Ascending aorta (tissue), 2 donors: ENCODE measurements at regions not wholly inside any gene's neighbourhood (a gene's known extent, or its start where the extent isn't known, plus 50 kb on each side); places are given as distances from the start of the nearest gene placed in this dataset.

Experiments used
- DNase-seq, 2 donors: peaks; one replicate each; pipeline ENCODE4 v3.0.0-alpha.2; 2019; ENCODE audit warnings: low spot score in 2 of 2
- H3K27ac ChIP-seq, 2 donors: fragments of 200-600 bp; sonication (generic); one replicate each; pipeline ENCODE4 v1.5.1; 2016 to 2017; ENCODE audit warnings: mild to moderate bottlenecking in 1 of 2
- H3K27me3 ChIP-seq: fragments of 200-600 bp; sonication (generic); one replicate; pipeline ENCODE4 v1.5.1; 2017
- H3K36me3 ChIP-seq, 2 donors: fragments of 200-600 bp; sonication (generic); one replicate each; pipeline ENCODE4 v1.5.1; 2016
- H3K4me1 ChIP-seq, 2 donors: fragments of 200-600 bp; sonication (generic); one replicate each; pipeline ENCODE4 v1.5.1; 2016 to 2017; ENCODE audit warnings: mild to moderate bottlenecking in 1 of 2
- H3K4me3 ChIP-seq, 2 donors: fragments of 200-600 bp; sonication (generic); one replicate each; pipeline ENCODE4 v1.5.1; 2016 to 2017; ENCODE audit warnings: mild to moderate bottlenecking in 1 of 2
- H3K9me3 ChIP-seq, 2 donors: fragments of 200-600 bp; sonication (generic); one replicate each; pipeline ENCODE4 v1.5.1; 2016
- intact Hi-C: fragments of 100-400 bp; cut with DNase I; formaldehyde crosslinking; loops from one replicate; pipeline ENCODE4 v1.15.1; 2023
- TF ChIP-seq, protein P1 (sequence below), 3 experiments: fragments of 200-600 bp in 2 of 3; fragments of 450-650 bp in 1 of 3; sonication (generic) in 2 of 3; IDR thresholded peaks; one replicate each; pipeline ENCODE4 v1.5.1; 2016 to 2019; ENCODE audit warnings: antibody characterized with exemption in 3 of 3, mild to moderate bottlenecking in 1 of 3, moderate library complexity in 1 of 3

DNA sequence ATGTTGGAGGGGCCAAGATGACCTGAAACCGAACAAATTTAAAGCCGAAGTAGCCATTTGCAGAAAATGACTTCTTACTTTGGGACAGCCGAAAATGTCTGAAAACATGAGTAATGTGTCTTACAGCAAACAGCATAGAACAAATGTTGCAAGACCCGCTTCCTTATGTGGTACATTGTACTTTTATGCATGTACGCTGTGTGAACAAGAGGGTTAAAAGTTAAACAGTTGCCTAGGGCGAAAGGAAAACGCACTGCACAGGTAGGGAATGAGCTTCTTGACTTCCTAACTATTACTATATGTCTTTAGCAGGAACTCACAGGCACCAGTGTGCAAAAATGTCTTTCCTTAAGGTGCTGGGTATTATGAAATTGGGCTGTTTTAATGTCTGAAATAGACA lies 303.5 kb upstream of the MGMT start:
- peaks cover 0 to 4% of the 10 kb centered on the region in 2 donors for H3K9me3 ChIP-seq
- TF ChIP-seq, protein P1, sequence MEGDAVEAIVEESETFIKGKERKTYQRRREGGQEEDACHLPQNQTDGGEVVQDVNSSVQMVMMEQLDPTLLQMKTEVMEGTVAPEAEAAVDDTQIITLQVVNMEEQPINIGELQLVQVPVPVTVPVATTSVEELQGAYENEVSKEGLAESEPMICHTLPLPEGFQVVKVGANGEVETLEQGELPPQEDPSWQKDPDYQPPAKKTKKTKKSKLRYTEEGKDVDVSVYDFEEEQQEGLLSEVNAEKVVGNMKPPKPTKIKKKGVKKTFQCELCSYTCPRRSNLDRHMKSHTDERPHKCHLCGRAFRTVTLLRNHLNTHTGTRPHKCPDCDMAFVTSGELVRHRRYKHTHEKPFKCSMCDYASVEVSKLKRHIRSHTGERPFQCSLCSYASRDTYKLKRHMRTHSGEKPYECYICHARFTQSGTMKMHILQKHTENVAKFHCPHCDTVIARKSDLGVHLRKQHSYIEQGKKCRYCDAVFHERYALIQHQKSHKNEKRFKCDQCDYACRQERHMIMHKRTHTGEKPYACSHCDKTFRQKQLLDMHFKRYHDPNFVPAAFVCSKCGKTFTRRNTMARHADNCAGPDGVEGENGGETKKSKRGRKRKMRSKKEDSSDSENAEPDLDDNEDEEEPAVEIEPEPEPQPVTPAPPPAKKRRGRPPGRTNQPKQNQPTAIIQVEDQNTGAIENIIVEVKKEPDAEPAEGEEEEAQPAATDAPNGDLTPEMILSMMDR (IDR thresholded peaks at IDR 0.05) = no peak

DNA sequence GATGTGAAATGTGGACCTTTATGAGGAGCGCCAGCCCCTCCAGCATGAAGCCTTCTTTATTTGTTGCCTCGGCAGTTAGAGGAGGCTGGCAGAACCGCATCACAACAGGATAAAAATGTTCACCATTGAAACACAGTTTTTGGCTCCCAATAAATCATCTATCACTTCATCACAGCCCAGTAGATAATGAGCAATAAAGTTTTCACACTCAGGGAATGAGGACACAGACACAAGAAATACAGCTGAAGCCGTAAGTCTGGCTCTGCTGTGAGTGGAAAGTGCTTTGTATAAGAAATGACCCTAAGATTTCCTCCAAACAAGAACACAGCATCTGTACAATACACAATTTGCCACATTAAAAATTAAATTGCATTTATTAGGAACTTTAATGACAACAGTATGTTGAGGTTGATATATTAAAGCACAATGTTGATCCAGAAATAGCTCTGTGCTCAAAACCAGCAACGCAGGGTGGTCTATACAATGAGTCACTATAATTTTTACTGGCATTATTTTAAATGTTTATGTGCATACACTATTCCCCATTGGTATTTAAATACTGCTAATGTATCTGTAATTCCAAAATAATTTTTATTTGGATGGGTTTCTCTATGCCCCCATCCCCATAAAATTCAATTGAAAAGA lies 301.8 kb upstream of the MGMT start:
- H3K9me3 ChIP-seq = no peaks in the 10 kb centered on the region
- intact Hi-C loops = no loop called here
- no peaks in the 10 kb centered on the region for H3K36me3 ChIP-seq
- DNase-seq = no peak
- no peak overlapping the region for H3K4me3 ChIP-seq
- H3K27me3 ChIP-seq = no peaks in the 10 kb centered on the region
- TF ChIP-seq, protein P1 (IDR thresholded peaks at IDR 0.05) = no peak
- no peaks in the 10 kb centered on the region for H3K4me1 ChIP-seq
- H3K27ac ChIP-seq = no peak overlapping the region

More for the DNA sequence above, 303.5 kb upstream of the MGMT start:
- no peak for DNase-seq
- no peaks in the 10 kb centered on the region for H3K36me3 ChIP-seq
- H3K4me1 ChIP-seq = no peaks in the 10 kb centered on the region
- intact Hi-C loops = no loop called here
- H3K4me3 ChIP-seq = no peak overlapping the region
- no peaks in the 10 kb centered on the region for H3K27me3 ChIP-seq
- no peak overlapping the region for H3K27ac ChIP-seq

DNA sequence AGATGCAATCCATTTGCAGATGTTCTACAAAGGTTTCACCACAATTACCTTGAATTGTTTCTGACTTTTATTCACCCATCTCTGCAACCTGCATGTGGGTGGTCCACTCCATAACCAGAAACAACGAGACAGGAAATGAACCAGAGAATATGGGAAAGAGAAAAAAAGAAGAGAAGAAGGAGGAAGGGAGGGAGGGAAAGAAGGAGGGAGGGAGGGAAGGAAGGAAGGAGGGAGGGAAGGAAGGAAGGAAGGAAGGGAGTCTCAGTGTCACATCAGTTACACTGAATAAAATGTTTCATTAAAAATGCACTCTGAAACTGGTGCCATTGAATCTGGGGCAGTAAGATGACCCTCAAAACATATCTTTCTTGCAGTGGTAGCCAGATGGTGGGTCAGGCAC lies 301.3 kb upstream of the MGMT start:
- Histone ChIP-seq H3K4me1 (no peaks in the 10 kb centered on the region), H3K9me3 (no peaks in the 10 kb centered on the region), H3K27ac (no peak overlapping the region), H3K27me3 (no peaks in the 10 kb centered on the region), H3K4me3 (no peak overlapping the region), H3K36me3 (no peaks in the 10 kb centered on the region)
- DNase-seq = no peak
- TF ChIP-seq, protein P1 (IDR thresholded peaks at IDR 0.05) = no peak
- intact Hi-C loops = no loop called here

DNA sequence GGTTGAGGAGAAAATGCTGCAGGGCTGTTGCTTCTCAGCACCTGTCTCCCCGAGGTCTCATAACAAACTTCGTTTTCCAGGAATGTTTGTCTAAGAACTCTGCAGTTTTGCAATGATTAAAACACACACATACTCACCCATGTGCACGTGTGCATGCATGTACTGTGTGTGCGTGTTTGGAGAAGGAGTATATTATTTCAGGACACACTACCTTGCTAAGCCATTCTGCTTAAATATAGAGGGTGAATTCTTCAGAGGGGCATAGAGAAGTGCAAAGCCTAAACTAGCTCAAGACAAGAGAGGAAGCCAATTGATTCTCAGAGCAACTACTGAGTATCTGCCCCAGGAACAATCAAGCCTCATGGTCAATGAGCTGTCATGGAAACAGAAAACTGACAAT lies 298.4 kb upstream of the MGMT start:
- Histone ChIP-seq H3K36me3 (no peaks in the 10 kb centered on the region), H3K4me3 (no peak overlapping the region), H3K27me3 (no peaks in the 10 kb centered on the region), H3K4me1 (no peaks in the 10 kb centered on the region), H3K9me3 (no peaks in the 10 kb centered on the region), H3K27ac (no peak overlapping the region)
- intact Hi-C loops = no loop called here
- TF ChIP-seq, protein P1 (IDR thresholded peaks at IDR 0.05) = no peak
- no peak for DNase-seq

DNA sequence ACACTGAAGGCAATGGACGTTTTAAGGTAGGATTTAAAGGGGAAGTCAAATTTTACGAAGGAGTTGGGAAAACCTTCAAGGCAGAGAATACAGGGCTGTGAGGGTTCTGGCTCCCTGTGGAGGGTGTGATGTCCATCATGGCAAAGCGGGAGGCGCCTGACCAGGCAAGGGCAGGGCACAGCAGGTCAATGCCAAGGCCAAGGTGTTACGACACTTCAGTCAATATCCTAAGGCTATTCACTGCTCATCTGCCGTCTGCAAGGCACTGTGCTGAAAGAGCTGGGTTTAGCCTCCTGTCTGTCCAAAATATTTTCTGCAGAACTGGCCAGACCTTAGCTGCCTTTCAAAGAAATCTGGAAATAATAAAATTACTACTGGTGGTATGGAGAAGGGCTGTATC lies 297.9 kb upstream of the MGMT start:
- no peaks in the 10 kb centered on the region for H3K9me3 ChIP-seq
- no peak overlapping the region for H3K4me3 ChIP-seq
- H3K4me1 ChIP-seq = no peaks in the 10 kb centered on the region
- no peaks in the 10 kb centered on the region for H3K27me3 ChIP-seq
- no peak overlapping the region for H3K27ac ChIP-seq
- TF ChIP-seq, protein P1 (IDR thresholded peaks at IDR 0.05) = no peak
- DNase-seq = no peak
- H3K36me3 ChIP-seq = no peaks in the 10 kb centered on the region
- intact Hi-C loops = no loop called here

DNA sequence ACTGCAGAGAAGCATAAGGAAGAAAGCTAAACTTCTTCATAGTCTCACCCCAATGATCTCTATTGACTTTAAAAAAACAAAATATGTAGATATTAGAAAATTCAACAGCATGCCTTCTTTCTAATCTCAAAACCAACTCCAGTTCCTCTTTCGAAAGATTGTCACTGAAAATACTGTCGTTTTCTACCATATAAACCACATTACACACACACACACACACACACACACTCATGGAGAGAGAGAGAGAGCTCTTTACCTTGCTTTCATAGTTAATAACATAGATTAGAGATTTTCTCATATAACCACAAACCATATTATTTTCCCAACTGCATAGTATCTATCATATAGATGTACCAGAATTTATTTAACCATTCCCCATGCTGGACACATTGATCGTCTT lies 296.2 kb upstream of the MGMT start:
- TF ChIP-seq, protein P1 (IDR thresholded peaks at IDR 0.05) = no peak
- no peaks in the 10 kb centered on the region for H3K36me3 ChIP-seq
- no peak overlapping the region for H3K4me3 ChIP-seq
- no peaks in the 10 kb centered on the region for H3K4me1 ChIP-seq
- intact Hi-C loops = no loop called here
- no peak for DNase-seq
- no peaks in the 10 kb centered on the region for H3K27me3 ChIP-seq
- no peaks in the 10 kb centered on the region for H3K9me3 ChIP-seq
- no peak overlapping the region for H3K27ac ChIP-seq
